ENCODE measurements at regions not wholly inside any gene's neighbourhood (a gene's known extent, or its start where the extent isn't known, plus 50 kb on each side); places are given as distances from the start of the nearest gene placed in this dataset.

GRCh38 chr1:55593298-55593697, 378.1 kb upstream of the USP24 start:
- no peak for TF ChIP-seq CTCF (conservative IDR thresholded peaks at IDR 0.05 in 1 of 2, IDR thresholded peaks at IDR 0.05 in 1 of 2; ENCODE audit: extremely low read depth in 1 of 2, insufficient read depth in 1 of 2, low read depth in 1 of 2, low read length in 2 of 2)
- no peak for TF ChIP-seq EZH2 (IDR thresholded peaks at IDR 0.05; ENCODE audit: borderline replicate concordance, low read length)

Data from mammary epithelial cell (primary cell).